MM.1S (cell line): ENCODE measurements at regions not wholly inside any gene's neighbourhood (a gene's known extent, or its start where the extent isn't known, plus 50 kb on each side); places are given as distances from the start of the nearest gene placed in this dataset.

Source experiments
- EZH2phosphoT487 ChIP-seq: fragments of 300-600 bp; sonication (generic); IDR thresholded peaks from 2 replicates; pipeline ENCODE4 v1.6.1; 2018; ENCODE audit warnings: antibody characterized with exemption, low read length
- TF ChIP-seq, protein P1 (sequence below): fragments of 300-600 bp; sonication (generic); IDR thresholded peaks from 2 replicates; pipeline ENCODE4 v1.5.1; 2016; ENCODE audit warnings: antibody characterized with exemption, low read length, mixed read lengths

DNA sequence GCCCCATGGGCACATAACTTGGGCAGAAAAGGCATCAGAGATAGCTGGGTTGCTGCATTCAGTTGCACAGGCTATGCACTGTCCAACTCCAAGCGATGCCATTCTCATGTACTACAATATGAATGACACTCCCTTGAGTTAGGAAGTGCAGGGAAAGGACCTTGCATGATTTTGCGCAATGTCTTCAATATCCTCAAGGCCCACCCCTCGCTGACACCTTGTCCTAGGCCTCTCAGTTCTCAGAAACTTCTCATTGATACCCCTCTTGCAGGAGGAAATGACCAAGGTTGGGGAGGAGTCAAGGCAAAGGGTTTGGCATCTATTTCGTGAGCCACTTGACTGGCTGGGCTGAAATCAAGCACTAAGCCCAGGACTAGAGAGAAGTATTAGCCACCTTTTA is 70.4 kb downstream of the ARL6IP4 start:
- TF ChIP-seq, protein P1, sequence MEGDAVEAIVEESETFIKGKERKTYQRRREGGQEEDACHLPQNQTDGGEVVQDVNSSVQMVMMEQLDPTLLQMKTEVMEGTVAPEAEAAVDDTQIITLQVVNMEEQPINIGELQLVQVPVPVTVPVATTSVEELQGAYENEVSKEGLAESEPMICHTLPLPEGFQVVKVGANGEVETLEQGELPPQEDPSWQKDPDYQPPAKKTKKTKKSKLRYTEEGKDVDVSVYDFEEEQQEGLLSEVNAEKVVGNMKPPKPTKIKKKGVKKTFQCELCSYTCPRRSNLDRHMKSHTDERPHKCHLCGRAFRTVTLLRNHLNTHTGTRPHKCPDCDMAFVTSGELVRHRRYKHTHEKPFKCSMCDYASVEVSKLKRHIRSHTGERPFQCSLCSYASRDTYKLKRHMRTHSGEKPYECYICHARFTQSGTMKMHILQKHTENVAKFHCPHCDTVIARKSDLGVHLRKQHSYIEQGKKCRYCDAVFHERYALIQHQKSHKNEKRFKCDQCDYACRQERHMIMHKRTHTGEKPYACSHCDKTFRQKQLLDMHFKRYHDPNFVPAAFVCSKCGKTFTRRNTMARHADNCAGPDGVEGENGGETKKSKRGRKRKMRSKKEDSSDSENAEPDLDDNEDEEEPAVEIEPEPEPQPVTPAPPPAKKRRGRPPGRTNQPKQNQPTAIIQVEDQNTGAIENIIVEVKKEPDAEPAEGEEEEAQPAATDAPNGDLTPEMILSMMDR = no peak
- TF ChIP-seq EZH2phosphoT487 = no peak
